ENCODE measurements at regions not wholly inside any gene's neighbourhood (a gene's known extent, or its start where the extent isn't known, plus 50 kb on each side); places are given as distances from the start of the nearest gene placed in this dataset.

DNA sequence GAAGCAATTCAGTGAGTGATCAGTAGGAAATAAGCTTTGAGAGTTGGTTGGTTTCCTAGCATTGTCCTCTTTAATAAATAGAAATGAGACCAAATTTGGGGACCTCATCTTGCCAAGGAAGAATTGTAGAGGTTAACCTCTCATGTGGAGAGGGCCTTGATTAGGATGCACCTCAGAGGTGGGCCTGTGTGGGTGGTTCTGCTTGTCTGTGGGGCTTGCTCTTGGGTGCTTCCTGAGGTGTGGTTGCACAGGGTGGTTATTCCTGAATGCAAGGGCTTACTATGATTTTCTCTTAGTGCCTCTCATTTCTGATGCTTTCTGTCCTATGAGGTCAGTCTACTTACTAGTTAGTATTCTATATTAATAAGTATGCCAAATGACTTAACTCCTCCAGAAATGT, 89.6 kb upstream of the MGAT5 start:
- Histone ChIP-seq H3K79me2 (ENCODE audit: control insufficient read depth in 1 of 2, insufficient read depth in 2 of 2, low read length in 2 of 2) (peaks cover 8 to 89% of the 10 kb centered on the region in 2 experiments), H3K23ac (ENCODE audit: insufficient read length) (no peak overlapping the region), H2BK120ac (replicated peaks; ENCODE audit: low read depth, low read length) (no peak overlapping the region), H2BK20ac (ENCODE audit: low read length) (no peak overlapping the region), H3K27me3 (replicated peaks in 1 of 4; ENCODE audit: control insufficient read depth in 3 of 4, extremely low read depth in 1 of 4, insufficient read depth in 3 of 4, low read length in 3 of 4) (no peaks in the 10 kb centered on the region), H2BK15ac (ENCODE audit: low read length) (no peak overlapping the region), H2AK5ac (ENCODE audit: low read depth, low read length) (no peak overlapping the region), H2BK5ac (ENCODE audit: low read depth, low read length) (no peak overlapping the region), H3K36me3 (ENCODE audit: control insufficient read depth in 2 of 4, insufficient read depth in 4 of 4, low read length in 3 of 4) (no peaks in the 10 kb centered on the region), H3K27ac (ENCODE audit: low read depth, low read length) (no peak overlapping the region), H4K20me1 (replicated peaks in 1 of 2; ENCODE audit: control insufficient read depth in 1 of 2, insufficient read depth in 2 of 2, low read length in 2 of 2) (peaks cover 2 to 3% of the 10 kb centered on the region in 2 experiments), H4K5ac (ENCODE audit: insufficient read length, low read depth, low read length) (no peak overlapping the region), H3K23me2 (ENCODE audit: low read depth, low read length) (no peaks in the 10 kb centered on the region; the same call in 1 of the 2 replicates), H4K91ac (replicated peaks; ENCODE audit: insufficient read length, low read length) (no peak overlapping the region), H3K14ac (ENCODE audit: insufficient read length) (no peak overlapping the region), H3K79me1 (ENCODE audit: low read depth, low read length) (peaks cover 11% of the 10 kb centered on the region; the same call in 1 of the 2 replicates), H3K4me2 (ENCODE audit: insufficient read depth in 1 of 2, low read depth in 2 of 2, low read length in 2 of 2) (no peak overlapping the region), H3K9ac (replicated peaks in 1 of 4; ENCODE audit: extremely low read depth in 1 of 4, low read depth in 3 of 4, low read length in 3 of 4) (no peak overlapping the region), H3K4ac (replicated peaks; ENCODE audit: insufficient read length, low read depth, low read length) (no peak overlapping the region), H3K56ac (replicated peaks; ENCODE audit: insufficient read length, low read depth, low read length) (no peak overlapping the region), H3K4me1 (replicated peaks in 1 of 4; ENCODE audit: control insufficient read depth in 3 of 4, insufficient read depth in 4 of 4, low read length in 3 of 4) (peaks cover 6 to 19% (median 17%) of the 10 kb centered on the region in 4 experiments), H3K4me3 (ENCODE audit: extremely low read depth in 1 of 4, insufficient read depth in 2 of 4, low read depth in 3 of 4, low read length in 4 of 4) (no peak overlapping the region), H2AFZ (ENCODE audit: low read length) (no peak overlapping the region), H2BK12ac (ENCODE audit: low read depth, low read length) (no peak overlapping the region), H4K8ac (ENCODE audit: extremely low read depth, insufficient read depth, low read length) (no peak overlapping the region), H3K18ac (ENCODE audit: extremely low read depth, low read length) (no peak overlapping the region), H3K9me3 (ENCODE audit: insufficient read depth in 2 of 2, low read depth in 1 of 2, low read length in 1 of 2) (no peaks in the 10 kb centered on the region)
- no peak for DNase-seq (ENCODE audit: low read depth in 1 of 2, low spot score in 2 of 2)
- ChIA-PET CTCF (ENCODE audit: partially characterized antibody) (interaction anchor here (1.3 kb wide), 1 partner anchor 24 kb away, joined by 4 read pairs; no protein-coding TSS in a partner anchor), POLR2A (ENCODE audit: partially characterized antibody) (no interaction called here)
- no peak for FAIRE-seq
- TF ChIP-seq, protein P1, sequence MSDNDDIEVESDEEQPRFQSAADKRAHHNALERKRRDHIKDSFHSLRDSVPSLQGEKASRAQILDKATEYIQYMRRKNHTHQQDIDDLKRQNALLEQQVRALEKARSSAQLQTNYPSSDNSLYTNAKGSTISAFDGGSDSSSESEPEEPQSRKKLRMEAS (IDR thresholded peaks at IDR 0.05): no peak

All from H1 (cell line).